Erythroblast (primary cell): ENCODE measurements at regions not wholly inside any gene's neighbourhood (a gene's known extent, or its start where the extent isn't known, plus 50 kb on each side); places are given as distances from the start of the nearest gene placed in this dataset.

Experiments used
- GATA1 ChIP-seq: IDR thresholded peaks from 2 replicates; pipeline ENCODE4 v1.6.1; 2011; ENCODE audit warnings: low read depth, mild to moderate bottlenecking, control low read depth, low read length, moderate library complexity
- POLR2A ChIP-seq: IDR thresholded peaks from 2 replicates; pipeline ENCODE4 v1.6.1; 2011; ENCODE audit warnings: mild to moderate bottlenecking, low read length

DNA sequence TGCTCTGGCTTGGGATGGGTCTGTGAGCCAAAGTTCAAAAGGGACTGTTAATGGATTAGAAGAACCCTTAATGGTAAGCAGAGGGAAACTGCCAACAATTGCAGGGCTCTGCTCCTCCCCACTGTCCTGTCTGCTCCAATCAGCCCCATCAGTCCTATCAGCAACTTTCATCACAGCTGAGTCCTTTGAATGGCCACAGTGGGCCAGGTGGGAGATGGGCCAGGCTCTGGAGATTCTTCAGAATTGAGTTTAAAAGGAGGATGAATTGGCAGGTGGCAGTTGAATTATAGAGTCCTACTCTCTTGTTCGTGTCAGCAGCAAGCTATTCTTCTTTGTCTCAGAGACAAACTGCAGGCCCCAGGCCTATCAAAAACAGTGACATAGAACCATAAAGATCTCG is 573.9 kb downstream of the EPHA4 start:
- no peak for TF ChIP-seq POLR2A
- no peak for TF ChIP-seq GATA1
